ENCODE measurements at regions not wholly inside any gene's neighbourhood (a gene's known extent, or its start where the extent isn't known, plus 50 kb on each side); places are given as distances from the start of the nearest gene placed in this dataset.
"Not testable (repeated sequence)": the region's sequence is repeated elsewhere in the genome, so short reads cannot be mapped to it uniquely, and the experiment has no call there.

- H3K36me3 Mint-ChIP-seq, H3K27ac Mint-ChIP-seq, H3K9me3 Mint-ChIP-seq, H3K4me3 Mint-ChIP-seq, ATAC-seq, H3K4me1 Mint-ChIP-seq: not testable (repeated sequence)
- peaks cover 27% of the 10 kb centered on the region for H3K27me3 Mint-ChIP-seq
Measured at GRCh38 chr9:33711418-33711817, 83.9 kb upstream of the PRSS3 start.

GRCh38 chr9:33714989-33715388 is 80.4 kb upstream of the PRSS3 start:
- Mint-ChIP-seq H3K4me3 (no peak overlapping the region), H3K27me3 (peaks cover 34% of the 10 kb centered on the region), H3K9me3 (no peaks in the 10 kb centered on the region), H3K27ac (no peak overlapping the region), H3K36me3 (no peaks in the 10 kb centered on the region), H3K4me1 (no peaks in the 10 kb centered on the region)
- no peak for ATAC-seq

DNA sequence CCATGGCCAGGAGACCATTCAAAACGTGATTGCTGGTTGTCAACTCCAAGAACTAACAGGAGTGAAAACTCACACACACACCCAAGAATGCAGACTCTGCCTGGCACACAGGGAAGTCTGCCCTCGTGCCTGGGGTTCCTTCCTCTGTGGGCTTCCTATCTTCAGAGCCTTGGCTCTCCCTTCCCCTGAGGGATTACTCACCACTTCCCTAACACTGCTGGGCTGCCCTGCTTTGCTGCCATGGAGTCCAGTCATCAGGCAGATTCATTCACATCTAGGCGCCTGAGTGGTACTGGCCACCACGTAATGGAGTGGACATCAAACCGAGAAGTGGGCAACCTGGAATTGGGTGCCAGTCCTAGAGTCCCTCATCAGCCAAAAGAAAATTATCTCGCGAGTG is 76.4 kb upstream of the PRSS3 start:
- peaks cover 27% of the 10 kb centered on the region for H3K27me3 Mint-ChIP-seq

GRCh38 chr9:33719581-33720374 is 75.6 kb upstream of the PRSS3 start:
- Mint-ChIP-seq H3K27me3 (peaks cover 34% of the 10 kb centered on the region), H3K27ac (no peak overlapping the region), H3K36me3 (peaks cover 5% of the 10 kb centered on the region), H3K4me3 (no peak overlapping the region), H3K4me1 (peaks cover 8% of the 10 kb centered on the region), H3K9me3 (peaks cover 3% of the 10 kb centered on the region)
- peak; percentile 71 for ATAC-seq

More for the DNA sequence above, 76.4 kb upstream of the PRSS3 start:
- ATAC-seq: no peak
- H3K27ac Mint-ChIP-seq: no peak overlapping the region
- no peaks in the 10 kb centered on the region for H3K9me3 Mint-ChIP-seq
- no peaks in the 10 kb centered on the region for H3K36me3 Mint-ChIP-seq
- H3K4me1 Mint-ChIP-seq: peaks cover 8% of the 10 kb centered on the region
- no peak overlapping the region for H3K4me3 Mint-ChIP-seq

DNA sequence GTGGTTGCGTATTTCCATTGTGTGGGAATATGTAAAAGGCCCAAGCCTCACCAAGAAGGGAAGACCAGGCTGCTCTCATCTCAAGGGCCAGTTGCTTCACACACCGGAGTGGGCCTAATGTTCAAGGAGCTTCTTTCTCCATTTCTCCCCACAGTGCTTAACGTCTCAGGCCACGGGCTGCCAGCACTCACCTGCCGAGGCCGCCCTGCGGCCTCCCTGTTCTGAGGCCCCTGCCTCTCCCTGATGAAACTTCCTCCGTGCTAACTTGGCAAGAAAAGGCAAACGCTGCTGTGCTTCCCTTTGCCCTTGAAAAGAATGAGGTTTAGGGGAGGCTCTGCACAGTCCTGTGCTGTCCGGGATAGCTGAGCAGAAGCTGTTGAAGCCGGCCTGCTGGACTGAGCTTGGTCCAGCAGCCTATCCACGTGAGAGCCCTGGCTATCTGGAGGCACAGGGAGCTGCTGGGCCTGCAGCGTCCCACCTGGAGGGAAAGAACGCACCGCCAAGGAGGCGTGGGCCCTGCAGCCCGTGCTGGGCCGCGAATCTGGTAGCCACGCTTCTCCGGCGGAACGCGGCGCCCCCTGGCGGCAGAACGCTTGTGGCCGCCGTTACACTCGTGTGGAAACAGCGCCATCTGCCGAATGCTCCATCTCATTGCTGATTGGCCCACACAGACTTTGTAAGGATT is 73.5 kb upstream of the PRSS3 start:
- H3K4me1 Mint-ChIP-seq: peaks cover 8% of the 10 kb centered on the region
- H3K27me3 Mint-ChIP-seq: peaks cover 53% of the 10 kb centered on the region
- peaks cover 3% of the 10 kb centered on the region for H3K9me3 Mint-ChIP-seq
- H3K4me3 Mint-ChIP-seq: no peak overlapping the region
- H3K27ac Mint-ChIP-seq: no peak overlapping the region
- H3K36me3 Mint-ChIP-seq: peaks cover 5% of the 10 kb centered on the region
- peak; percentile 65 for ATAC-seq

- Mint-ChIP-seq H3K36me3 (peaks cover 5% of the 10 kb centered on the region), H3K27me3 (peaks cover 53% of the 10 kb centered on the region), H3K4me3 (no peak overlapping the region), H3K27ac (no peak overlapping the region), H3K4me1 (peaks cover 8% of the 10 kb centered on the region), H3K9me3 (peaks cover 3% of the 10 kb centered on the region)
- ATAC-seq: no peak
Measured at GRCh38 chr9:33722359-33722675, 73.0 kb upstream of the PRSS3 start.

DNA sequence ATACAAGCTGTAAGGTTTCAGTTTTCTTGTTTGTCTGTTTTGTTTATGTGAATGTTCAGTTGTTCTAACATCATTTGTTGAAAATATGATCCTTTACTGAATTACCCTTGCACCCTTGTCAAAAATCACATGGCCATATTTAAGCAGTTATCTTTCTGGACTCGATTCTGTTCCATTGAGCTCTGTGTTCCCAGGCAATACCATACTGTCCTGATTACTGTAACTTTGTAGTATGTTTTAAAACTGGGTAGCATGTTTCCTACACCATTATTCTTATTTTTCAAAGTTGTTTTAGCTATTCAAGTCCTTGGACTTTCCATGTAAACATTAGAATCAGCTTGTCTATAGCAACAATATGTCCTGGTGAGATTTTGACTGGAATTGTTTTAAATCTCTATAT is 66.7 kb upstream of the PRSS3 start:
- peaks cover 67% of the 10 kb centered on the region for H3K27me3 Mint-ChIP-seq
- H3K4me3 Mint-ChIP-seq: no peak overlapping the region
- H3K27ac Mint-ChIP-seq: no peak overlapping the region
- H3K4me1 Mint-ChIP-seq: no peaks in the 10 kb centered on the region
- ATAC-seq: no peak
- peaks cover 5% of the 10 kb centered on the region for H3K36me3 Mint-ChIP-seq
- peaks cover 6% of the 10 kb centered on the region for H3K9me3 Mint-ChIP-seq

GRCh38 chr9:33731142-33731541 is 64.2 kb upstream of the PRSS3 start:
- peaks cover 2% of the 10 kb centered on the region for H3K9me3 Mint-ChIP-seq
- H3K36me3 Mint-ChIP-seq: no peaks in the 10 kb centered on the region
- no peak overlapping the region for H3K27ac Mint-ChIP-seq
- no peak for ATAC-seq
- H3K27me3 Mint-ChIP-seq: peaks cover 64% of the 10 kb centered on the region
- no peak overlapping the region for H3K4me3 Mint-ChIP-seq
- no peaks in the 10 kb centered on the region for H3K4me1 Mint-ChIP-seq

DNA sequence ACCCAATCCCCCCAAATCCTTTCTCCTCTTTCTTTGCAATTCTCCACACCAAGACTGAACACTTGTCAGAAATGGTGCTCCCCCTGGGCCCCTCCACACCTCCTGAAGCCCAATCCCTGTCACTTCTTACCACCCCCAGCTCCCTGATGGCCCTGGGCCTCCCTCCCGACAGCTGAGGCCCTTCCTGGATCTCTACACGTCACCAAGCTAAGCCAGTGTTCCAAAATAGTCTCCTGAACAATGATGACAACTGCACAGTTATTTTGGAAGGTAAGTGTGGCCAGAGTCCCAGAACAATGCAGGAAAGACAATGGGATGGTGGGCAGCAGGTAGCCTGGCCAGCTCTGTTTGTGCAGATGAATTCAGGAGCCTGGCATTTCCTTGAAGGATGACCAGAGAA is 63.7 kb upstream of the PRSS3 start:
- Mint-ChIP-seq H3K4me1 (no peaks in the 10 kb centered on the region), H3K27ac (no peak overlapping the region), H3K4me3 (no peak overlapping the region), H3K36me3 (no peaks in the 10 kb centered on the region), H3K9me3 (peaks cover 2% of the 10 kb centered on the region), H3K27me3 (peaks cover 64% of the 10 kb centered on the region)
- no peak for ATAC-seq

- H3K4me3 Mint-ChIP-seq, H3K9me3 Mint-ChIP-seq, H3K36me3 Mint-ChIP-seq, H3K4me1 Mint-ChIP-seq, H3K27ac Mint-ChIP-seq, ATAC-seq: not testable (repeated sequence)
- H3K27me3 Mint-ChIP-seq: peaks cover 78% of the 10 kb centered on the region
Measured at GRCh38 chr9:33734247-33734940, 61.0 kb upstream of the PRSS3 start.

GRCh38 chr9:33734941-33735835 is 60.2 kb upstream of the PRSS3 start:
- not testable (repeated sequence) for H3K4me3 Mint-ChIP-seq, H3K27ac Mint-ChIP-seq, ATAC-seq, H3K9me3 Mint-ChIP-seq, H3K4me1 Mint-ChIP-seq, H3K36me3 Mint-ChIP-seq
- peaks cover 79% of the 10 kb centered on the region for H3K27me3 Mint-ChIP-seq

GRCh38 chr9:33737811-33738606 is 57.4 kb upstream of the PRSS3 start:
- H3K36me3 Mint-ChIP-seq: peaks cover 5% of the 10 kb centered on the region
- H3K4me3 Mint-ChIP-seq: no peak overlapping the region
- no peak overlapping the region for H3K27ac Mint-ChIP-seq
- H3K27me3 Mint-ChIP-seq: peaks cover 63% of the 10 kb centered on the region
- peaks cover 12% of the 10 kb centered on the region for H3K9me3 Mint-ChIP-seq
- ATAC-seq: no peak
- H3K4me1 Mint-ChIP-seq: no peaks in the 10 kb centered on the region

DNA sequence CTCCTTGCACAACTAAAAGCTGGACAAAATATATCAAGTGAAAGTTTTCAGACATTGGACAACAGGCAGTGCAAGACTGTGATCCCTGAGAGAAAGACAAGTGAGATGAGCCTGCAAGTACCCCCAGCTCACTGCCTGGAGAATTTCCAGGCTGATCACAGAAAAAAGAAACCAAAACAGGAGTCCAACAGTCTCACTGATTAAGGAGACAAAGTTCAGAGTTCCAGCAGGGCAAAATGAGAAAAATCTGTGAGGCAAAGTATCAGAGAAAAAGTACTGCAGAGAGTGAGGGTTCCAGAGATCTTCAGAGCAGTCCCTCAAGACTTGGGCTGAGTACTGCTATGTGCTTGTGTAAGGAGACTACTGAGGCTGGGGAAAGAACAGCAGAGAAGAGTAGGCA is 56.0 kb upstream of the PRSS3 start:
- H3K27me3 Mint-ChIP-seq: peaks cover 59% of the 10 kb centered on the region
- peaks cover 15% of the 10 kb centered on the region for H3K9me3 Mint-ChIP-seq
- no peak for ATAC-seq
- H3K4me3 Mint-ChIP-seq: no peak overlapping the region
- H3K4me1 Mint-ChIP-seq: no peaks in the 10 kb centered on the region
- peaks cover 5% of the 10 kb centered on the region for H3K36me3 Mint-ChIP-seq
- no peak overlapping the region for H3K27ac Mint-ChIP-seq

DNA sequence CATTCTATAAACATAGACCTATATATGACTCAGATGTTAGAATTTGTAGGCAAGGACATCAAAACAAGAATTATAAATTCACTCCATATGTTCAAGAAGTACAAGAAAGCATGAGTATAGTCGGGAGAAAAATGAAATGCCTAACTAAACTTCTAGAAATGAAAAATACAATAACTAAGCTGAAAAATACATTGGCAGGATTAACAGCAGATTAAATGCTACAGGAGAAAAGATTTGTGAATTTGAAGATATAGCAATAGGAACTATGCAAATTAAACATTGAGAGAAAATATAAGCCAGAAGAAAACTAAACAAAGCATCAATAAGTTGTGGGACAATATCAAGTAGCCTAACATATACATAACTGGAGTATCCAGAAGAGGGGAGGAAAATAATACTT is 55.3 kb upstream of the PRSS3 start:
- Mint-ChIP-seq H3K4me3 (no peak overlapping the region), H3K36me3 (peaks cover 5% of the 10 kb centered on the region), H3K27ac (no peak overlapping the region), H3K9me3 (peaks cover 15% of the 10 kb centered on the region), H3K27me3 (peaks cover 54% of the 10 kb centered on the region), H3K4me1 (no peaks in the 10 kb centered on the region)
- ATAC-seq: no peak
